SK-N-SH (cell line): ENCODE measurements at regions not wholly inside any gene's neighbourhood (a gene's known extent, or its start where the extent isn't known, plus 50 kb on each side); places are given as distances from the start of the nearest gene placed in this dataset.

Experiments used
- CHD2 ChIP-seq: fragments of 150-350 bp; IDR thresholded peaks from 2 replicates; pipeline ENCODE4 v1.6.1; 2018; ENCODE audit warnings: low read length; ENCODE audit not compliant: partially characterized antibody
- FOSL2 ChIP-seq: IDR thresholded peaks from 2 replicates; pipeline ENCODE4 v1.4.0; 2012; ENCODE audit warnings: low read depth, mild to moderate bottlenecking, moderate library complexity, borderline replicate concordance
- FOXJ3 ChIP-seq: sonication (generic); formaldehyde crosslinking; IDR thresholded peaks from 2 replicates; pipeline ENCODE4 v1.5.1; 2020; ENCODE audit warnings: mild to moderate bottlenecking, missing genetic modification reagents
- FOXM1 ChIP-seq: IDR thresholded peaks from 2 replicates; pipeline ENCODE4 v1.4.0; 2012; ENCODE audit warnings: low read depth, mild to moderate bottlenecking
- GABPA ChIP-seq: IDR thresholded peaks from 2 replicates; pipeline ENCODE4 v1.4.0; 2012; ENCODE audit warnings: low read depth, mild to moderate bottlenecking
- JUND ChIP-seq: IDR thresholded peaks from 2 replicates; pipeline ENCODE4 v1.4.0; 2012
- NFIC ChIP-seq: IDR thresholded peaks from 2 replicates; pipeline ENCODE4 v1.4.0; 2012; ENCODE audit warnings: borderline replicate concordance
- POLR2AphosphoS5 ChIP-seq: IDR thresholded peaks from 2 replicates; pipeline ENCODE4 v1.6.1; 2012; ENCODE audit warnings: low read depth, low read length
- SIN3A ChIP-seq: IDR thresholded peaks from 2 replicates; pipeline ENCODE4 v1.6.1; 2012; ENCODE audit warnings: low read depth, mild to moderate bottlenecking, low read length, moderate library complexity, borderline replicate concordance
- SMC3 ChIP-seq: IDR thresholded peaks from 2 replicates; pipeline ENCODE4 v1.6.1; 2012; ENCODE audit warnings: low read depth, low read length, improper control_type of control experiment
- TAF1 ChIP-seq: IDR thresholded peaks from 2 replicates; pipeline ENCODE4 v1.6.1; 2012; ENCODE audit warnings: low read depth, mild to moderate bottlenecking, low read length, moderate library complexity, borderline replicate concordance
- TEAD4 ChIP-seq: IDR thresholded peaks from 2 replicates; pipeline ENCODE4 v1.4.0; 2012; ENCODE audit warnings: mild to moderate bottlenecking, borderline replicate concordance; ENCODE audit not compliant: insufficient read depth
- TF ChIP-seq, protein P1 (sequence below): IDR thresholded peaks from 2 replicates; pipeline ENCODE4 v1.6.1; 2012; ENCODE audit warnings: mild to moderate bottlenecking, low read depth, low read length, moderate library complexity
- TF ChIP-seq, protein P2 (sequence below): IDR thresholded peaks from 2 replicates; pipeline ENCODE4 v1.4.0; 2012; ENCODE audit warnings: low read depth
- TF ChIP-seq, protein P3 (sequence below): fragments of 200-600 bp; sonication (generic); IDR thresholded peaks from 2 replicates; pipeline ENCODE4 v1.6.1; 2017; ENCODE audit warnings: antibody characterized with exemption, mild to moderate bottlenecking, moderate library complexity
- TF ChIP-seq, protein P4 (sequence below): fragments of 150-350 bp; IDR thresholded peaks from 2 replicates; pipeline ENCODE4 v1.6.1; 2016; ENCODE audit warnings: mild to moderate bottlenecking, low read depth, low read length

DNA sequence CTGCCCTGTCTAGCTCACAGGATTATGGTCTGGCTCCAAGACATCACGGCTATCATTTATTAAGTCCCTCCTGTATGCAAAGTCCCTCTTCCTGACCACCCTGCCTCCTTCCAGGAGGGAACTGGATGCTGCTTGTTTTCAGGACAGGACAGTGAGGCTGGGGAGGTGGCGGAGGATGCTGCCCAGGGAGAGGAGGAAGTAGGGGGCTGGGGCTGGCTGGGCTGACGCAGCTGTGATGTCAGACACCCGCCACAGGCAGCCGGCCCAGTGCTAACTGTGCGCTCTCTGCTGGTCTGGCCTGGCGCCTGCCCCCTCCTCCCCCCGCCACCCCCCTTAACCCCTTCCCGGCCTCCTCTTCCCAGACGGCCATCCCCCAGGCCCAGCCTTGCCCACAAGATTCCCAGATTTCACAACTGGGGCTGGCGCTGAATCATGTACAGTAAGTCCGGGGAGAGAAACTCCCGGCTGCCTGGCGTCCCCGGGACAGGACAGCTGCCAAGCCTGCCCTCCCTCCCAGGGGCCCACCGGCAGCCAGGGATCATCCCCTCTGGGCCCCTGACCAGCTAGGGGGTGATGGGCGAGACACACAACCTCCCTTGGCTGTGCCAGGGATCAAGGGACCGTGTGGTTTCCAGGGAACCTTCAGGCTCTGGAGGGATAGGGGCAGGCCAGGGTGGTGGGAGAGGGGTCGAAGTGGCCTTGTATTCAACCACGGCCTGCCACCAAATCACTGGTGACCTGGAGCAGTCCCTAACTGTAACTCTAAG is 118.1 kb downstream of the CEBPB start (continued):
- TF ChIP-seq, protein P1, sequence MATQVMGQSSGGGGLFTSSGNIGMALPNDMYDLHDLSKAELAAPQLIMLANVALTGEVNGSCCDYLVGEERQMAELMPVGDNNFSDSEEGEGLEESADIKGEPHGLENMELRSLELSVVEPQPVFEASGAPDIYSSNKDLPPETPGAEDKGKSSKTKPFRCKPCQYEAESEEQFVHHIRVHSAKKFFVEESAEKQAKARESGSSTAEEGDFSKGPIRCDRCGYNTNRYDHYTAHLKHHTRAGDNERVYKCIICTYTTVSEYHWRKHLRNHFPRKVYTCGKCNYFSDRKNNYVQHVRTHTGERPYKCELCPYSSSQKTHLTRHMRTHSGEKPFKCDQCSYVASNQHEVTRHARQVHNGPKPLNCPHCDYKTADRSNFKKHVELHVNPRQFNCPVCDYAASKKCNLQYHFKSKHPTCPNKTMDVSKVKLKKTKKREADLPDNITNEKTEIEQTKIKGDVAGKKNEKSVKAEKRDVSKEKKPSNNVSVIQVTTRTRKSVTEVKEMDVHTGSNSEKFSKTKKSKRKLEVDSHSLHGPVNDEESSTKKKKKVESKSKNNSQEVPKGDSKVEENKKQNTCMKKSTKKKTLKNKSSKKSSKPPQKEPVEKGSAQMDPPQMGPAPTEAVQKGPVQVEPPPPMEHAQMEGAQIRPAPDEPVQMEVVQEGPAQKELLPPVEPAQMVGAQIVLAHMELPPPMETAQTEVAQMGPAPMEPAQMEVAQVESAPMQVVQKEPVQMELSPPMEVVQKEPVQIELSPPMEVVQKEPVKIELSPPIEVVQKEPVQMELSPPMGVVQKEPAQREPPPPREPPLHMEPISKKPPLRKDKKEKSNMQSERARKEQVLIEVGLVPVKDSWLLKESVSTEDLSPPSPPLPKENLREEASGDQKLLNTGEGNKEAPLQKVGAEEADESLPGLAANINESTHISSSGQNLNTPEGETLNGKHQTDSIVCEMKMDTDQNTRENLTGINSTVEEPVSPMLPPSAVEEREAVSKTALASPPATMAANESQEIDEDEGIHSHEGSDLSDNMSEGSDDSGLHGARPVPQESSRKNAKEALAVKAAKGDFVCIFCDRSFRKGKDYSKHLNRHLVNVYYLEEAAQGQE, result peak; percentile 68; the same call in 1 of the 2 replicates
- TF ChIP-seq, protein P2, sequence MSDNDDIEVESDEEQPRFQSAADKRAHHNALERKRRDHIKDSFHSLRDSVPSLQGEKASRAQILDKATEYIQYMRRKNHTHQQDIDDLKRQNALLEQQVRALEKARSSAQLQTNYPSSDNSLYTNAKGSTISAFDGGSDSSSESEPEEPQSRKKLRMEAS, result peak; percentile 77
- TF ChIP-seq NFIC (peak; percentile 77; the same call in 1 of the 2 replicates), FOXJ3 (CRISPR knock-in tag) (no peak), TEAD4 (0 out of 2 replicates have a peak, but pooled peaks have one; percentile 58), FOXM1 (no peak), SMC3 (no peak; the same call in 1 of the 2 replicates), TAF1 (0 out of 2 replicates have a peak, but pooled peaks have one; percentile 22), CHD2 (peak; percentile 74), JUND (no peak; the same call in 1 of the 2 replicates), POLR2AphosphoS5 (peak; percentile 55), SIN3A (no peak), FOSL2 (peak; percentile 54; the same call in 1 of the 2 replicates), GABPA (peak; percentile 29; the same call in 1 of the 2 replicates)
- TF ChIP-seq, protein P3, sequence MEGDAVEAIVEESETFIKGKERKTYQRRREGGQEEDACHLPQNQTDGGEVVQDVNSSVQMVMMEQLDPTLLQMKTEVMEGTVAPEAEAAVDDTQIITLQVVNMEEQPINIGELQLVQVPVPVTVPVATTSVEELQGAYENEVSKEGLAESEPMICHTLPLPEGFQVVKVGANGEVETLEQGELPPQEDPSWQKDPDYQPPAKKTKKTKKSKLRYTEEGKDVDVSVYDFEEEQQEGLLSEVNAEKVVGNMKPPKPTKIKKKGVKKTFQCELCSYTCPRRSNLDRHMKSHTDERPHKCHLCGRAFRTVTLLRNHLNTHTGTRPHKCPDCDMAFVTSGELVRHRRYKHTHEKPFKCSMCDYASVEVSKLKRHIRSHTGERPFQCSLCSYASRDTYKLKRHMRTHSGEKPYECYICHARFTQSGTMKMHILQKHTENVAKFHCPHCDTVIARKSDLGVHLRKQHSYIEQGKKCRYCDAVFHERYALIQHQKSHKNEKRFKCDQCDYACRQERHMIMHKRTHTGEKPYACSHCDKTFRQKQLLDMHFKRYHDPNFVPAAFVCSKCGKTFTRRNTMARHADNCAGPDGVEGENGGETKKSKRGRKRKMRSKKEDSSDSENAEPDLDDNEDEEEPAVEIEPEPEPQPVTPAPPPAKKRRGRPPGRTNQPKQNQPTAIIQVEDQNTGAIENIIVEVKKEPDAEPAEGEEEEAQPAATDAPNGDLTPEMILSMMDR, result peak; percentile 26
- TF ChIP-seq, protein P4, sequence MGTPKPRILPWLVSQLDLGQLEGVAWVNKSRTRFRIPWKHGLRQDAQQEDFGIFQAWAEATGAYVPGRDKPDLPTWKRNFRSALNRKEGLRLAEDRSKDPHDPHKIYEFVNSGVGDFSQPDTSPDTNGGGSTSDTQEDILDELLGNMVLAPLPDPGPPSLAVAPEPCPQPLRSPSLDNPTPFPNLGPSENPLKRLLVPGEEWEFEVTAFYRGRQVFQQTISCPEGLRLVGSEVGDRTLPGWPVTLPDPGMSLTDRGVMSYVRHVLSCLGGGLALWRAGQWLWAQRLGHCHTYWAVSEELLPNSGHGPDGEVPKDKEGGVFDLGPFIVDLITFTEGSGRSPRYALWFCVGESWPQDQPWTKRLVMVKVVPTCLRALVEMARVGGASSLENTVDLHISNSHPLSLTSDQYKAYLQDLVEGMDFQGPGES, result no peak
